Right atrium auricular region (tissue), 2 donors: ENCODE measurements at regions not wholly inside any gene's neighbourhood (a gene's known extent, or its start where the extent isn't known, plus 50 kb on each side); places are given as distances from the start of the nearest gene placed in this dataset.
"Not testable (repeated sequence)": the region's sequence is repeated elsewhere in the genome, so short reads cannot be mapped to it uniquely, and the experiment has no call there.

Experiments
- DNase-seq: peaks from one replicate; pipeline ENCODE4 v3.0.0-alpha.2; 2019; ENCODE audit warnings: low spot score
- H3K27ac ChIP-seq, 2 donors: fragments of 200-600 bp; sonication (generic); 1 replicate in 1 of 2; 2 replicates in 1 of 2; pipeline ENCODE4 v1.5.1; 2016 to 2019
- H3K27me3 ChIP-seq, 2 donors: fragments of 200-600 bp; sonication (generic); one replicate each; pipeline versions ENCODE4 v1.5.1 to v1.6.0; 2017 to 2019
- H3K36me3 ChIP-seq: fragments of 200-600 bp; sonication (generic); one replicate; pipeline ENCODE4 v1.5.1; 2016
- H3K4me1 ChIP-seq, 2 donors: fragments of 200-600 bp; sonication (generic); one replicate each; pipeline versions ENCODE4 v1.5.1 to v1.6.0; 2017 to 2019
- H3K4me3 ChIP-seq, 2 donors: fragments of 200-600 bp; sonication (generic); 1 replicate in 1 of 2; 2 replicates in 1 of 2; pipeline ENCODE4 v1.5.1; 2017 to 2019; ENCODE audit warnings: mild to moderate bottlenecking in 1 of 2, moderate library complexity in 1 of 2
- H3K9me3 ChIP-seq, 2 donors: fragments of 200-600 bp; sonication (generic); one replicate each; pipeline ENCODE4 v1.5.1; 2019
- CTCF ChIP-seq, 2 donors: fragments of 200-600 bp; sonication (generic); IDR thresholded peaks; one replicate each; pipeline ENCODE4 v1.5.1; 2019; ENCODE audit warnings: antibody characterized with exemption in 2 of 2

DNA sequence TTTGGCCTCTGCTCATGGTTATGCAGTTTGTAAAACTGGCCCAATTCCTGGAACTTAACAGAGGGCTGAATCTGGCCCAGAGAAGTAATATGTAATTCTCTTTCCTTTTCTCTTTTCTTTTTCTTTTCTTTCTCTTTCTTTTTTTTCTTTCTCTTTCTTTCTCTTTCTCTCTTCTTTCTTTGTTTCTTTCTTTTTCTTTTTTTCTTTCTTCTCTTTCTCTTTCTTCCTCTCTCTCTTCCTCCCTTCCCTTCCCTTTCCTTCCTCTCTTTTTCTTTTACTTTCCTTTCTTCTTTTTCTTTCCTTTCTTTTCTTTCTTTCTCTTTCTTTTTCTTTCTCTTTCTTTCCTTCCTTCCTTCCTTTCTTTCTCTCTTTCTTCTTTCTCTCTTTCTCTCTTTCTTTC, 88.8 kb upstream of the SLITRK5 start:
- no peaks in the 10 kb centered on the region for H3K27me3 ChIP-seq
- no peak for DNase-seq
- TF ChIP-seq CTCF (IDR thresholded peaks at IDR 0.05): no peak
- no peaks in the 10 kb centered on the region for H3K36me3 ChIP-seq
- H3K4me1 ChIP-seq: no peaks in the 10 kb centered on the region
- H3K27ac ChIP-seq: no peak overlapping the region
- H3K9me3 ChIP-seq: no peaks in the 10 kb centered on the region
- no peak overlapping the region for H3K4me3 ChIP-seq

- Histone ChIP-seq H3K4me3 (no peak overlapping the region), H3K9me3 (no peaks in the 10 kb centered on the region), H3K4me1 (no peaks in the 10 kb centered on the region), H3K36me3 (no peaks in the 10 kb centered on the region), H3K27ac (no peak overlapping the region), H3K27me3 (no peaks in the 10 kb centered on the region)
- DNase-seq: no peak
- TF ChIP-seq CTCF (IDR thresholded peaks at IDR 0.05): no peak
These were observed 80.7 kb upstream of the SLITRK5 start for GRCh38 chr13:87590518-87590917.

DNA sequence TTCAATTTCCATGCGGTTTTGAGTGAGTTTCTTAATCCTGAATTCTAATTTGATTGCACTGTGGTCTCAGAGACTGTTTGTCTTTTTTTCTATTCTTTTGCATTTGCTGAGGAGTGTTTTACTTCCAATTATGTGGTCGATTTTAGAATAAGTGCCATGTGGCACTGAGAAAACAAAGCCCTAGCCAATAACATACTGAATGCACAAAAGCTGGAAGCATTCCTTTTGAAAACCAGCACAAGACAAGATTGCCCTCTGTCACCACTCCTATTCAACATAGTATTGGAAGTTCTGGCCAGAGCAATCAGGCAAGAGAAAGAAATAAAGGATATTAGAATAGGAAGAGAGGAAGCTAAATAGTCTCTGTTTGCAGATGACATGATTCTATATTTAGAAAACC, 66.7 kb upstream of the SLITRK5 start:
- H3K36me3 ChIP-seq, H3K4me1 ChIP-seq, H3K27me3 ChIP-seq, H3K9me3 ChIP-seq, H3K27ac ChIP-seq, H3K4me3 ChIP-seq, DNase-seq: not testable (repeated sequence)

DNA sequence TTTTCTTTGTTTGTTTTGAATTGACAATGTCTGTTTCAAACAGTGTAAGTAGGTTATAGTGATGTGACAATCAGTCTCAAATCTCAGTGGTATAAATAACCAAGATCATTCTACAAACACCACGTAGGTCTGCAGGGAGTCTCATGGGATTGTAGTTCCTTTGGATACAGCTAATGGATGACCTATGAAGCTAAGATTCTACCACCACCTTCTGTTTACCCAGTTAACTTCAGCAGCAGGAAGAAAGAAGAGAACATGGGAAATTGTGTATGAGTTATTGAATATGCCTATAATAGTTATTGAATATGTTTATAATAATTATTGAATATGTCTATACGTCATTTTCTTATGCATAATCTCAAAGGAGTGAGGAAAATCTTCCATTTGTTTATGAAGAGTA, 63.9 kb upstream of the SLITRK5 start:
- DNase-seq: no peak
- Histone ChIP-seq H3K27ac (no peak overlapping the region), H3K27me3 (no peaks in the 10 kb centered on the region), H3K36me3 (no peaks in the 10 kb centered on the region), H3K4me1 (no peaks in the 10 kb centered on the region), H3K4me3 (no peak overlapping the region), H3K9me3 (peaks cover 0 to 8% of the 10 kb centered on the region in 2 donors)
- TF ChIP-seq CTCF (IDR thresholded peaks at IDR 0.05): no peak

DNA sequence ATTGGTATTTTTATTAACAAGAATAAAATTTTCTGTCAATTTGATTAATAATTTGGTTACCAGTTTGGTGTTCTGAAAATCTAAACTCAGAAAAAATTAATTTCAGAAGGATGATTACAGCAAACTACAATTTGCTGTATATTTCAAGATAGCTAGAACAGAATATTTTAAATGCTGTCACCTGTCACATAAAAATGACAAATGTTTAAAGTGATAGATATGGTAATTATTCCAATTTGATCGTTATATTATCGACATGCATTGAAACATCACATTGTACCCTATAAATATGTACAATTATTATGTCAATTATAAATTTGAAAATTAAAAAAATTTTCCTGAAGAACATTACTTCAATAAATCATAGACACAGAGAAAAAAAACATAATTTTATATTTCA, 56.9 kb upstream of the SLITRK5 start:
- no peak for DNase-seq
- no peak for TF ChIP-seq CTCF (IDR thresholded peaks at IDR 0.05)

More for the DNA sequence above, 56.9 kb upstream of the SLITRK5 start:
- H3K36me3 ChIP-seq: no peaks in the 10 kb centered on the region
- no peaks in the 10 kb centered on the region for H3K4me1 ChIP-seq
- no peak overlapping the region for H3K27ac ChIP-seq
- no peak overlapping the region for H3K4me3 ChIP-seq
- no peaks in the 10 kb centered on the region for H3K9me3 ChIP-seq
- H3K27me3 ChIP-seq: no peaks in the 10 kb centered on the region
